Colonic mucosa (tissue), 4 donors: ENCODE measurements at regions not wholly inside any gene's neighbourhood (a gene's known extent, or its start where the extent isn't known, plus 50 kb on each side); places are given as distances from the start of the nearest gene placed in this dataset.

Experiments used
- DNase-seq: peaks from one replicate; pipeline ENCODE4 v3.0.0-alpha.2; 2020
- H3K27ac ChIP-seq: fragments of 200-600 bp; one replicate; pipeline ENCODE4 v1.8.0; 2021
- H3K27me3 ChIP-seq: fragments of 200-600 bp; one replicate; pipeline ENCODE4 v1.8.0; 2021
- H3K36me3 ChIP-seq: fragments of 200-600 bp; one replicate; pipeline ENCODE4 v1.8.0; 2021
- H3K4me1 ChIP-seq: fragments of 200-600 bp; one replicate; pipeline ENCODE4 v1.8.0; 2021; ENCODE audit warnings: mild to moderate bottlenecking
- H3K4me3 ChIP-seq: fragments of 200-600 bp; one replicate; pipeline ENCODE4 v1.8.0; 2021
- H3K9ac ChIP-seq, 2 donors: one replicate each; pipeline ENCODE4 v1.7.0; 2013; ENCODE audit warnings: control low read depth in 2 of 2, low read depth in 2 of 2, low read length in 2 of 2
- H3K9me3 ChIP-seq: fragments of 200-600 bp; one replicate; pipeline ENCODE4 v1.8.0; 2021
- intact Hi-C: fragments of 100-400 bp; cut with DNase I; formaldehyde crosslinking; loops from one replicate; pipeline ENCODE4 v1.14.1; 2022
- TF ChIP-seq, protein P1 (sequence below): fragments of 200-600 bp; IDR thresholded peaks from one replicate; pipeline ENCODE4 v1.8.0; 2022; ENCODE audit warnings: antibody characterized with exemption, mild to moderate bottlenecking
- donor health status: healthy.
- donor health status: DM: no; HTN: no; CAD: no.
- donor health status: DM: no; HTN: no; CAD: no.

DNA sequence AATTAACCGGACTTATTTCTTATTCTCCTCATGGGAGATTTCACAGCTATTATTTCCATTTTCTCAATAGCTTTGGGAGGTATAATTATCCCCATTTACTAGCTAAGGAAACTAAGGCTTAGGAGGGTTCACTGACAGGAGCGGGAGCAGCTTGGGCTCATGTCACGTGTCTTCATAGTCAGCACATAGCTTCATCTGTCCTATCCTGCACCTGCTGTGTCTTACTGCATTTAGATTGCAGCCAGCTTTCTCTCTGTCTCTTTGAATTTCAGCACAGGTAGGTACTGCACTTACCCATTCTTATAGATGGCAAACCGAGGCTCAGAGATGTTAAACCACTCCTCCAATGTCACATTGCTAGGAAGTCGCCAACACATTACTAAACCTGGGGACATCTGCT, 839.9 kb downstream of the MAFB start:
- DNase-seq: no peak
- intact Hi-C loops: no loop called here
- H3K27ac ChIP-seq: no peak overlapping the region

DNA sequence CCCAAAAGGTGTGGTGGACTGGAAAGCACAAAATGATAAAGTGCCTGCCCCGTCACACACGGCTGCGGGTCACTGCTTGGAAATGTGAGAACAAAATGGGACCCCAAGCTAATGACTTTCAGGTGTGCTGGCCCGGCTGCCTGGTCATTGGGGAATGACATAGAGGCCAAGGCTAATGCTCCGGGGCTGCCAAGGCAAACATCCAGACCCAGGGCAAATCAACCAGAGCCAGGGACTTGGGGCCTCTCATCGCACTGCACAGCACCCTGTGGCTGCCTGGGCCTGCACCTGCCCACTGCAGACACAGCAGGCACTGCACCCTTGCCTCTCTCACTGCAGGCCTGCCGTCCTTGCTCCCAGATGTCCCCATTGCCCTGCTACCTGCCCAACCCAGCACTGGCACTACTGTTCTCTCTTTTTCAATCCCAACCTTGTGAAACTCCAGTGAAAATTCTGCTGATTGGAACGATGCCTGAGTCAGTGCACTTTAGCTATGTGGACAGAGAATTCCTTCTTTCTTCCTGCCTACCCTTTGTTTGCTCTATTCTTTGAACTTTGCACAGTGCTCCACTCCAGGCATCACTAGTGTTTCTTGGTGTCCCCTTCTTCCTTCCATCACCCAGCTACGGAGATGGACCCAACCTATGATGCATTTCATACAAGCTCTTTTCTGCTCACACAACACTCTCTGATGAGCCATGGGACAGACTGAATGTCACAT, 849.5 kb downstream of the MAFB start:
- DNase-seq: no peak
- intact Hi-C loops: no loop called here
- Histone ChIP-seq H3K9ac (no peak overlapping the region), H3K4me1 (no peaks in the 10 kb centered on the region), H3K4me3 (no peak overlapping the region), H3K9me3 (no peaks in the 10 kb centered on the region), H3K36me3 (no peaks in the 10 kb centered on the region), H3K27me3 (no peaks in the 10 kb centered on the region), H3K27ac (no peak overlapping the region)
- TF ChIP-seq, protein P1, sequence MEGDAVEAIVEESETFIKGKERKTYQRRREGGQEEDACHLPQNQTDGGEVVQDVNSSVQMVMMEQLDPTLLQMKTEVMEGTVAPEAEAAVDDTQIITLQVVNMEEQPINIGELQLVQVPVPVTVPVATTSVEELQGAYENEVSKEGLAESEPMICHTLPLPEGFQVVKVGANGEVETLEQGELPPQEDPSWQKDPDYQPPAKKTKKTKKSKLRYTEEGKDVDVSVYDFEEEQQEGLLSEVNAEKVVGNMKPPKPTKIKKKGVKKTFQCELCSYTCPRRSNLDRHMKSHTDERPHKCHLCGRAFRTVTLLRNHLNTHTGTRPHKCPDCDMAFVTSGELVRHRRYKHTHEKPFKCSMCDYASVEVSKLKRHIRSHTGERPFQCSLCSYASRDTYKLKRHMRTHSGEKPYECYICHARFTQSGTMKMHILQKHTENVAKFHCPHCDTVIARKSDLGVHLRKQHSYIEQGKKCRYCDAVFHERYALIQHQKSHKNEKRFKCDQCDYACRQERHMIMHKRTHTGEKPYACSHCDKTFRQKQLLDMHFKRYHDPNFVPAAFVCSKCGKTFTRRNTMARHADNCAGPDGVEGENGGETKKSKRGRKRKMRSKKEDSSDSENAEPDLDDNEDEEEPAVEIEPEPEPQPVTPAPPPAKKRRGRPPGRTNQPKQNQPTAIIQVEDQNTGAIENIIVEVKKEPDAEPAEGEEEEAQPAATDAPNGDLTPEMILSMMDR: no peak

More for the DNA sequence above, 839.9 kb downstream of the MAFB start:
- no peak overlapping the region for H3K9ac ChIP-seq
- H3K36me3 ChIP-seq: no peaks in the 10 kb centered on the region
- TF ChIP-seq, protein P1: no peak
- H3K4me1 ChIP-seq: no peaks in the 10 kb centered on the region
- H3K27me3 ChIP-seq: no peaks in the 10 kb centered on the region
- H3K4me3 ChIP-seq: no peak overlapping the region
- H3K9me3 ChIP-seq: no peaks in the 10 kb centered on the region

DNA sequence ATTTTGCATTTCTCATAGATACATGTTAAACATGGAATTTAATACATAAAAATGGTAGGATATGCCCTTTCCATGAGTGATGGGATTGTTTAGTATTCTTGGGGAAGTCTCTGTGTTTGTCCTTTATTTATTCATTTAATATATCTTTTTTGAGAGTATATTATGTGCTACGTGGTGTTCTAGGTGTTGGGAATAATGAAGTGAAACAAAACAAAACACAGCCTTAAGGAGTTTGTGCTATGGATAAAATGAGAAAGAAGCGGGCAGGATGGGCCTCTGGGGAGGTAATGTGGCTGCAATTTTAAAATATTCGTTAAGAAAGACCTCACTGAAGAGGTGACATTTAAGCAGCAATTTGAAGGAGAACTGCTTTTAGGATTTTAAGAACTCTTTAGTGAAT, 851.5 kb downstream of the MAFB start:
- no peak overlapping the region for H3K4me3 ChIP-seq
- no peaks in the 10 kb centered on the region for H3K27me3 ChIP-seq
- H3K36me3 ChIP-seq: no peaks in the 10 kb centered on the region
- no peak overlapping the region for H3K27ac ChIP-seq
- no peak for DNase-seq
- no peaks in the 10 kb centered on the region for H3K4me1 ChIP-seq
- H3K9me3 ChIP-seq: no peaks in the 10 kb centered on the region
- intact Hi-C loops: no loop called here
- H3K9ac ChIP-seq: no peak overlapping the region
- TF ChIP-seq, protein P1: no peak

DNA sequence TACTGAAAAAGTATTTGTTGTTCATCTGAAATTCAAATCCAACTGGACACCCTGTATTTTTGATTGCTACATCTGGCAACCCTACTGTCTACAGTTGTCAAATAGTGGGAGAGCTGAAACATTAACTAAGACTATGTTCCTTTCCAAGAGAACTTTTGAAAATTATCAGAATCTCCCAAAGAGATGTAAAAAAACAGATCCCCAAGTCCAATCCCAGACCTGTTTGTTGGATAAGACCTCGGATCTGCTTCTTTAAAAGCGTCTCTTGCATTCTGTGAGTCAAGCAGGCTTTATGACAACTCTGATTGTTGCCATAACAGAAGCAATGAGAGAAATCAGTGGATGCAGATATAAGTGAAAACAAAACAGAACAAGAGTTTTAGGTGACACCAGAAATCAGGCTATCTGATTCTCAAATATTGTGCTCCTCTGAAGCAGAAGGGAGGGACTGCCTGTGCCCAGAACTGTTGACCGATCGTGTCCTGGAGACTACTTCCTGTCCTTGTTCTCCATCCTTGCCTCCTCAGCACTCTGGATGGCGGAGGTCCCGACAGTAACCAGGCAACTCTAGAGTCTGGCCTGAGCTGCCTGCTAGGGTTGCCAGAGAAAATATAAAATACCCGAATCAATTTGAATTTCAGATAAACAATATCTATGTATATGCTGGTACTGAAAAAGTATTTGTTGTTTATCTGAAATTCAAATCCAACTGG, 853.8 kb downstream of the MAFB start:
- Histone ChIP-seq H3K4me1 (no peaks in the 10 kb centered on the region), H3K4me3 (no peak overlapping the region), H3K27me3 (no peaks in the 10 kb centered on the region), H3K27ac (no peak overlapping the region), H3K36me3 (no peaks in the 10 kb centered on the region), H3K9me3 (no peaks in the 10 kb centered on the region), H3K9ac (no peak overlapping the region)
- TF ChIP-seq, protein P1: no peak
- intact Hi-C loops: no loop called here
- DNase-seq: no peak

DNA sequence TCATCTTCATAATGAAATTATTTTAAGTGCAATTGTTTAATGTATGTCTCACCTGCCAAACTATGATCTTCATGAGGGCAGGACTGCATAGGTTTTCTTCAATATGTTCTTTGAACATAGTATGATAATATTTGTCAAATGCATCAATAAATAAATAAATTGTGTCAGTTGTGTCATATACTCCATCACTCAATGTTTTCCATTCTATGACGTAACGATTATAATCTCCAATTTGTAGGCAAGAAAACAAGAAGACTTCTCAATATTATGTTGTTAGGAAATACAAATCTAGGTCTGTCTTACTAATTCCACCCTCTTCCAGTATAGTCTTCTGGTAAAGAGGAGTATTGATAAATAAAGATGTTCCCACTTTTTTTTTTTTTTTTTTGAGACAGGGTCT, 858.1 kb downstream of the MAFB start:
- H3K36me3 ChIP-seq: no peaks in the 10 kb centered on the region
- no peak overlapping the region for H3K4me3 ChIP-seq
- no peak overlapping the region for H3K9ac ChIP-seq
- no peaks in the 10 kb centered on the region for H3K9me3 ChIP-seq
- TF ChIP-seq, protein P1: no peak
- no peaks in the 10 kb centered on the region for H3K4me1 ChIP-seq
- no peaks in the 10 kb centered on the region for H3K27me3 ChIP-seq
- intact Hi-C loops: no loop called here
- H3K27ac ChIP-seq: no peak overlapping the region
- no peak for DNase-seq
